Right lobe of liver (tissue), 6 donors: ENCODE measurements at regions not wholly inside any gene's neighbourhood (a gene's known extent, or its start where the extent isn't known, plus 50 kb on each side); places are given as distances from the start of the nearest gene placed in this dataset.

ENCODE experiments used
- ATAC-seq, 4 donors: fragments of 200-7000 bp; cut with Tn5 transposase; one replicate each; pipeline ENCODE4 v1.9.1; 2020; ENCODE audit warnings: mild to moderate bottlenecking in 4 of 4, moderate library complexity in 4 of 4
- DNase-seq, 3 donors: peaks; one replicate each; pipeline ENCODE4 v3.0.0-alpha.2; 2020
- H3K27ac ChIP-seq, 3 donors: fragments of 200-600 bp; one replicate each; pipeline ENCODE4 v1.8.0; 2022
- H3K27me3 ChIP-seq, 2 donors: fragments of 200-600 bp; one replicate each; pipeline ENCODE4 v1.8.0; 2022
- H3K36me3 ChIP-seq, 4 donors: fragments of 200-600 bp; sonication (generic) in 1 of 4; one replicate each; pipeline versions ENCODE4 v1.5.1 to v1.8.0; 2017 to 2022; ENCODE audit warnings: control low read depth in 1 of 4
- H3K4me1 ChIP-seq, 4 donors: fragments of 200-600 bp; sonication (generic) in 1 of 4; one replicate each; pipeline versions ENCODE4 v1.5.1 to v1.8.0; 2017 to 2022; ENCODE audit warnings: control low read depth in 1 of 4
- H3K4me3 ChIP-seq, 3 donors: fragments of 200-600 bp; one replicate each; pipeline ENCODE4 v1.8.0; 2022
- H3K9me3 ChIP-seq, 4 donors: fragments of 200-600 bp; sonication (generic) in 1 of 4; one replicate each; pipeline versions ENCODE4 v1.5.1 to v1.8.0; 2017 to 2022; ENCODE audit warnings: control low read depth in 1 of 4
- CTCF ChIP-seq, 4 donors: fragments of 200-600 bp in 3 of 4; fragments of 450-650 bp in 1 of 4; IDR thresholded peaks; one replicate each; pipeline versions ENCODE4 v1.5.1 to v1.8.0; 2016 to 2022; ENCODE audit warnings: antibody characterized with exemption in 4 of 4, mild to moderate bottlenecking in 2 of 4
- POLR2A ChIP-seq: fragments of 450-650 bp; IDR thresholded peaks from one replicate; pipeline ENCODE4 v1.6.1; 2017; ENCODE audit warnings: antibody characterized with exemption, mild to moderate bottlenecking
- WGBS: methylation state at CpG from one replicate; pipeline ENCODE4 v1.1.6; 2018; ENCODE audit warnings: low coverage, low lambda C conversion rate; ENCODE audit not compliant: insufficient coverage; ENCODE audit errors: missing lambda C conversion rate; 5-methylcytosine and 5-hydroxymethylcytosine counted together
- intact Hi-C, 2 donors: fragments of 100-400 bp; cut with DNase I; formaldehyde crosslinking; loops; one replicate each; pipeline versions ENCODE4 v1.11.2 to v1.14.1; 2022
- donor health status: DM: no; HTN: yes; CAD: no.
- donor health status: DM: no; HTN: no; CAD: no.
- donor health status: DM: no; HTN: no; CAD: no.
- donor health status: DM: no; HTN: yes; CAD: no.
- donor health status: DM: no; HTN: yes; CAD: no.

GRCh38 chrX:17986977-17987376, 125.9 kb upstream of the RAI2 start:
- WGBS, result 62% methylated on average over 3 of the region's 3 CpGs

GRCh38 chrX:17986440-17986839, 125.3 kb upstream of the RAI2 start:
- DNase-seq, result no peak
- Histone ChIP-seq H3K4me3 (no peak overlapping the region), H3K4me1 (peaks cover 0 to 6% (median 0%) of the 10 kb centered on the region in 4 donors), H3K9me3 (no peaks in the 10 kb centered on the region), H3K27me3 (peaks cover 0 to 4% of the 10 kb centered on the region in 2 donors), H3K36me3 (no peaks in the 10 kb centered on the region), H3K27ac (no peak overlapping the region)
- WGBS, result 68% methylated on average over 5 of the region's 5 CpGs
- no peak for TF ChIP-seq CTCF (IDR thresholded peaks at IDR 0.05)
- no peak for TF ChIP-seq POLR2A
- intact Hi-C loops, result no loop called here
- ATAC-seq, result no peak

More at GRCh38 chrX:17986977-17987376, 125.9 kb upstream of the RAI2 start:
- no peak for DNase-seq
- TF ChIP-seq CTCF (IDR thresholded peaks at IDR 0.05) (no peak), POLR2A (no peak)
- no peak overlapping the region for H3K4me3 ChIP-seq
- H3K27ac ChIP-seq, result no peak overlapping the region
- H3K4me1 ChIP-seq, result peaks cover 0 to 6% (median 0%) of the 10 kb centered on the region in 4 donors
- H3K9me3 ChIP-seq, result no peaks in the 10 kb centered on the region
- no peak for ATAC-seq
- H3K36me3 ChIP-seq, result no peaks in the 10 kb centered on the region
- peaks cover 0 to 4% of the 10 kb centered on the region in 2 donors for H3K27me3 ChIP-seq
- intact Hi-C loops, result no loop called here

- H3K9me3 ChIP-seq, result no peaks in the 10 kb centered on the region
- H3K27ac ChIP-seq, result no peak overlapping the region
- H3K36me3 ChIP-seq, result no peaks in the 10 kb centered on the region
- DNase-seq, result no peak
- H3K4me3 ChIP-seq, result no peak overlapping the region
- TF ChIP-seq CTCF (IDR thresholded peaks at IDR 0.05) (no peak), POLR2A (no peak)
- WGBS, result 57% methylated on average over 2 of the region's 5 CpGs
- H3K27me3 ChIP-seq, result peaks cover 0 to 3% of the 10 kb centered on the region in 2 donors
- intact Hi-C loops, result no loop called here
- no peaks in the 10 kb centered on the region for H3K4me1 ChIP-seq
- no peak for ATAC-seq
Measured at GRCh38 chrX:17984415-17984814, 123.3 kb upstream of the RAI2 start.

- ATAC-seq, result no peak
- H3K4me1 ChIP-seq, result no peaks in the 10 kb centered on the region
- 44% methylated on average over 1 of the region's 1 CpG for WGBS
- no peak for DNase-seq
- H3K36me3 ChIP-seq, result no peaks in the 10 kb centered on the region
- no peaks in the 10 kb centered on the region for H3K9me3 ChIP-seq
- H3K27ac ChIP-seq, result no peak overlapping the region
- H3K27me3 ChIP-seq, result no peaks in the 10 kb centered on the region
- H3K4me3 ChIP-seq, result no peak overlapping the region
- intact Hi-C loops, result no loop called here
- TF ChIP-seq POLR2A (no peak), CTCF (IDR thresholded peaks at IDR 0.05) (no peak)
Measured at GRCh38 chrX:17983389-17983788, 122.3 kb upstream of the RAI2 start.

- Histone ChIP-seq H3K4me3 (no peak overlapping the region), H3K27me3 (no peaks in the 10 kb centered on the region), H3K9me3 (no peaks in the 10 kb centered on the region), H3K36me3 (no peaks in the 10 kb centered on the region), H3K27ac (no peak overlapping the region), H3K4me1 (no peaks in the 10 kb centered on the region)
- ATAC-seq (no peak), DNase-seq (no peak)
- TF ChIP-seq CTCF (IDR thresholded peaks at IDR 0.05), result no peak
- TF ChIP-seq POLR2A, result no peak
- intact Hi-C loops, result no loop called here
- 14% methylated on average over 1 of the region's 3 CpGs for WGBS
Measured at GRCh38 chrX:17977696-17978095, 116.6 kb upstream of the RAI2 start.
